Activated CD4-positive, alpha-beta T cell treated with anti-CD3 and anti-CD28 coated beads for 4 hours (primary cell): ENCODE measurements at regions not wholly inside any gene's neighbourhood (a gene's known extent, or its start where the extent isn't known, plus 50 kb on each side); places are given as distances from the start of the nearest gene placed in this dataset.
A peak's percentile ranks its signal among the peaks of the same experiment; 100 is the strongest.

Experiments used
- DNase-seq, 2 donors: peaks; one replicate each; pipeline ENCODE4 v3.0.0-alpha.2; 2020

DNA sequence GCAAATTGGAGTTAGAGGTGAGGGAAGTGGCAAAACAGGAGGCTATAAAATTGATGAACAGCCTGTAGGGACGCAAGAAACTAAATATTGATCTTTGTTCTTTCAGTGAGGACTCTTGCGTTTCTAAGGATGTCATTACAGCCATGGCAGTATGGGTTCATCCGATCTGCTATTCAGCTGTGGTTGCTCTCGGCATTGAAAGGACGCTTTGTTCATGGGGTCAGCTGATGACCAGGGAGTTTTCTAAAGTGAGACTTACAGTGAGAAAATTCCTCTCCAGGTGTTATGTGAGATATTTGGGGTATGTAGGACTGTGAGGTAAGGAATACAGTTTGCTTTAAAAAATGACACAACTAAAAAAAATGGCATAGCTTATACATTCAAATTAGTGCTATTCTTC lies 52.7 kb upstream of the PELI1 start:
- no peak for DNase-seq

DNA sequence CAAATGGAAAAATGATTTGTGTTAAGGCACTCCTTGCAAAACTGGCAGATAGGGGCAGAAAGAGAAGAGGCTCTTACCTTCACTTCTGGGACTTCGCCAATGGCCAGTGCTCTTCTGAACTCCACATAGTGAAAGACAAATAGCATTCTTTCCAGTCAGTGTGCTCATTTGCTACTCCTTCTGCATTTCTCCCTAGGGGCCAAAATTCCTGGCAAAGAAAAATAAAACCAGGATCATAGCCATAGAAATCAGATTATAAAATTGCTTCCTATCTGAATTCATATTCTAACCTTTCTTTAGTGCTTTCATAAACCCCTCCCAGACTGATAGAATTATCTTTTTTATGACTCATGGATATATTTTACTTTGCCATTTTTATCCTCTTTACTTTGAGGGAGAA lies 56.9 kb upstream of the PELI1 start:
- DNase-seq: no peak

DNA sequence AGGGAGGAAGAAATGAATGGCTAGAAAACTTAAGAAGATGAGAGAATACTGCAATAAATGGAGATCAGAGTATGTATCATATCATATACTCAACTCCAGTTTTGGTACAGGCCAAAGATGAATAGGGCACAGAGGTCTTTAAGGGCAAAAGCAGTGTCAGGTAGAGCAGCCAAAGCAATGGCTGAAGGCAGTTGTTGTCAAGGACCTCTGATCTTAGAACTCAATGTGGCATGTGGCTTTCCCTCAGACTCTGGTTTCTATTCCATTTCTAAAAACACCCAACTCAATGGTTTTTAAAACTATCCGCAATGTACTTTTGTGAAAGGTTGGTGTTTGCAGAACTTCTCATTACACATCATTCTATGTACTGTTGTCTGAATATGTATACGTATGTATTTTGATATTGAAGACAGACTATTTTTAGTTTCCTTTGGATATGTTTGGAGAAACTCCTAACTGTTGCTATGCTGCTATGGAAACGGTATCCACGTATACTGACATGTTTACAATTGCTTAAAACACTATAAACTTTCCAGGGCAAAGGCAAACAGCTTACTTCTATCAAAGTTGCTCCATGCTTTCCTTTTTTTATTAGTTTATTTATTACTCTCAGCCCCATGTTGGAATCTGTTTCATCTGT lies 58.1 kb upstream of the PELI1 start:
- no peak for DNase-seq

- no peak for DNase-seq
Observed at GRCh38 chr2:64203131-64203857, 59.1 kb upstream of the PELI1 start.

- peak; percentile 32 to 40 for DNase-seq
Observed at GRCh38 chr2:64203858-64204632, 59.8 kb upstream of the PELI1 start.

GRCh38 chr2:64204703-64205102 lies 60.5 kb upstream of the PELI1 start:
- DNase-seq: no peak

DNA sequence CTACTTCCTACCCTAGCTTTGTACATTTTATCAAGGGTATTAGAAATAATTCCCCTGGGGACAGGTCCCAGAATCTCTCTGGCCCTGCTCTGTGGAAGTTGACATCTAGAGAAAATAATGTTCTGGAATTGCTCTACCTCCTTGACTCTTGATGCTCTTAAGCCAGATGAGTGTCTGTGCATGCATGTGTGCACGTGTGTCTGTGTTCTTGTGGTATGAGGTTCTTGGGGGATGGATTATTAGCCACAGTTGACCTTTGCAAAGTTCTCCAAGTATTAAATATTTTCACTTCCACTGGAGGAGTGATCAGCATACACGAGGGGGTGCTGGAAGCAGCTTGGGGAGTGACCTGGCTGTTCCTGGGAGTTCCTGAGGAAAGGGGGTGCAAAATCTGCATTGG lies 61.2 kb upstream of the PELI1 start:
- DNase-seq: no peak

- DNase-seq: peak in 1 of 2 donors; percentile 28
Observed at GRCh38 chr2:64207573-64207972, 63.4 kb upstream of the PELI1 start.

DNA sequence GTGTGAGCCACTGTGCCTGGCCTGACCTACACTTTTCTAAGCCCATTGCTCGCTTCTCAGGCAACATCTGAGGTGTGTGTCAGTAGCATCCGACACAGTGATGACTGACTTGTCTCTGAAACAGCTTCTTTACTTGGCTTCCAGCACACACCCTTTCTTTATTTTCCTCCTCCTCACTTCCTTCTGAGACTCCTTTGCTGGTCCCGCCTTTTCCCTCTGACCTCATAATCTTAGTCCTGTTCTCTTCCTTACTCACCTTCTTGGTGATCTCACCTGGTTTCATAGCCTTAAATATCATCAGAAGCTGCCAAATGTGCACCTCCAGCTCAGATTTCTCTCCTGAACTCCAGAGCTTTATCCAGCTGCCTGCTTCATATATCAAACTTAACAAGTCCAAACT lies 66.6 kb upstream of the PELI1 start:
- no peak for DNase-seq

- no peak for DNase-seq
Observed at GRCh38 chr2:64211276-64211921, 67.2 kb upstream of the PELI1 start.

DNA sequence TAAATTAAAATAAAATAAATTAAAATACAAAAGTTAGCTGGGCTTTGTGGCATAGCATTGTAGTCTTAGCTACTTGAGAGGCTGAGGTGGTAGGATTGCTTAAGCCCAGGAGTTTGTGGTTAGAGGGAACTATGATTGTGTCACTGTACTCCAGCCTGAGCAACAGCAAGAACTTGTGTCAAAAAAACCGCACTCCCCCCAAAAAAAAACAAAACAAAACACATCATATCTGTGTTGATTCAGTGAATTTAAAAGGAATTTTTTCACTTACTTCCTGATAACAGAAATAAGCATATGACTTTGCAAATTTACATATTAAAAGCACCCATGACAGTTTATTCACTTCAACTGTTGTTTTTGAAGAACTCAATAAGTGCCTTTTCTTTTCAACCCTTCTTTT lies 68.1 kb upstream of the PELI1 start:
- DNase-seq: no peak

DNA sequence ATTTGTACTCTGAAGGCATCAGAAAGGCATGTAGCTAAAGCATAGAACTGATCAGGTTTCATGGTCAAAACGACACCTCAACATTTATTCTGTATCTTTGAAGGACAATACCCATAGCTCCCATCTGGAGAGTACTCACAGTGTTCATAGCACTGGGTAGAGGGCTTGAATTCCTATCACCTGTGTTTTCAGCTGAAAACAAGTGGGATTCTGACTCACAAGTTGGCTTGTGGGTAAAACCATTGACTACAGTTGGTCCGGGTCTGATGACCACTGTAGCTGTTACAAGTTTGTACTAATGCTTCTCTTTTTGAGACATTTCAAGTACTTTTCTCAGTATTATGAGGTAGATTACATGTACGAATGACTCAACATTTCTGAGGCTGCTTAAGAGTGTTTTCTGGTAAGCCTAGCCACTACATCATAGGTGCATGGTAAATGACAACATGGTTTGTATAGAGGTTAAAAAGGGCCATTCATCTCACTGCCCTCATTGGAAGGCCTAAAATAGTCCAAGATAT lies 68.6 kb upstream of the PELI1 start:
- DNase-seq: peak; percentile 21 to 36

GRCh38 chr2:64213532-64214275 lies 69.5 kb upstream of the PELI1 start:
- no peak for DNase-seq

DNA sequence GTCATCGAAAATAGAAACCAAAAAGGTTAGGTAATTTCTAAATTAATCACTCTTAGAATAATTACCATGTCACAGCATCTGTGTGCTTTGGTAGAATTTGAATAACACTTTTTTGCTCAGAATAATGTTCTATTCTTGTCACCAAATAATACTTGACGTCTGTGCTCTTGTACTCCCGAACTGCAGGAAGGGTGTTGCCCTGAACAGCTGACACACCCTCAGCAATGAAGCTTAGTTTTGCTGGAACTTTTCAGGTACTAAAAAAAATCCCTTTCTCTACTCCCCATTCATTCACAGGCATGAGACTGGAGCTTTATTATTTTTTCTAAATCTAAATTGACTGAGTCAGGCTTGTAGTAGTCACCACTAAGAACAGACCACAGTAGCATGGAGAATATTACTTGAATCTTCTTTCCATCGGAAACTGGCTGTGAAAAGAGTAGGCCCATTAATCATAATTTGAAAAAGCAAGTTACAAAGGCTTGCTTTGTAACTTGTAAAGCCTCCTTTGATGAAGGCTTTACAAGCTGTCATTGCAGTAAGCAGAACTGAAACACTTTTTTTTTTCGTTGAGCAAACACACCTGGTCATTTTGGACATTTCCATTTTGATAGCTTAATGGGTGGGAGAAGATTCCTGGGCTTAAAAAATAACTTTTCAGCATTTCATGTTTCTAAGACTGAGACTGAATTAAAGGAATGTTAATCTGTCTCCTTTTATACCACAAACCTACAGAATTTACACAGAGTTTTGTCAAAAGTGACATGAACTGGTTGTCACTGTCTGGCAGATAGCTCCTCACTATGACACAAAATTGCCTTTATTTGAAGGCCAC lies 70.3 kb upstream of the PELI1 start:
- peak; percentile 41 to 47 for DNase-seq

DNA sequence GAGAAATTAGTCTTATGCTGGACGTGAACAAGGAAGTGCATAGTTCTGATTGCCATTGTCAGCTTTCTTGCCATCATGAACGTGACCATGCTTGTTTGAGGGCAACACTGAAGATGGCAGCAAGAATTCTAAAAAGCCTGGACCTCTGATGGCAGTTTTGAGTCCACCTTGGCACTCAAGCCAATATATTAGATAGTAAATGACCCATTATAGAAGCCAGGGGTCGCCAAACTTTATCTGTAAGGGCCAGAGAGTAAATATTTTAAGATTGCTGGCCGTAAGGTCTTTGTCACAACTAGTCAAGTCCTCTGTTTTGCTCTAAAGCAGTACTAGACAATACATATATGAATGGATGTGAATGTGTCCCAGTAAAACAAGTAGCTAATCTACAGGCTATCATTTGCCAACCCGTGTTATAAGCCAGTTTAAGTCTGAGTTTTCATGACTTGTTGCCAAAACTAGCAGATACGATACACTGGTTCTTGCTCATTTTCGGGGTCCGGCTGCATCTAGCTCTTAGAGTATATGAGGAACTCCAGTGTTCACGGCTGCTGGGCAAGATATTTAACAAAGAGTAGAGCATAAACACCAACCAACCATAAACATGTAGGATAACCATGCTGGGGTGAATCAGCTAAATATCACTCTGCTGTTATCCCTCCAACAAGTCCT lies 73.1 kb upstream of the PELI1 start:
- no peak for DNase-seq

DNA sequence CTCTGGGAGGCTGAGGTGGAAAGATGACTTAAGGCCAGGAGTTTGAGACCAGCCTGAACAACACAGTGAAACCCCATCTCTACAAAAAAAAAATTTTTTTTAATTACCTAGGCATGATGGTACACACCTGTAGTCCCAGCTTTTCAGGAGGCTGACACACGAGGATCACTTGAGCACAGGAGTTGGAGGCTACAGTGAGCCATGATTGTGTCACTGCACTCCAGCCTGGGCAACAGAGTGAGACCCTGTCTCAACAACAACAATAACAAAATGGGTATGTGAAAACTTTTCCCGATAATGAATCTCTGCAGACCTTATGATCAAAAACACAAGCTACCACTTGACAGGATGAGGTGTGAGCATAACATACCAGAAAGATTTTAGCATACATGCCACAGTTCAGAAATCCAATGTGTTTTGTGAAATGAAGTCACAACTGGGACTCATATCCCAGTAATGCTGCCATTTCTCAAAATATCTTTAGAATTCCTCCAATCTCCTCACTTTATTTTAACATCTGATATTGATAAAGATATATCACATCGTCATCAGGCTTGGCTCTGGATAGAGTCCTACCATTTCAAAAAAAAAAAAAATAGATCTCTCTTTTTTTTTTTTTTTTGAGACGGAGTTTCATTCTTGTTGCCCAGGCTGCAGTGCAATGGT lies 74.0 kb upstream of the PELI1 start:
- DNase-seq: no peak

- DNase-seq: no peak
Observed at GRCh38 chr2:64219149-64219548, 74.9 kb upstream of the PELI1 start.

- DNase-seq: no peak
Observed at GRCh38 chr2:64220265-64220664, 76.0 kb upstream of the PELI1 start.

GRCh38 chr2:64220894-64221617 lies 76.8 kb upstream of the PELI1 start:
- DNase-seq: no peak

- no peak for DNase-seq
Observed at GRCh38 chr2:64221935-64222334, 77.7 kb upstream of the PELI1 start.
